ENCODE measurements at regions not wholly inside any gene's neighbourhood (a gene's known extent, or its start where the extent isn't known, plus 50 kb on each side); places are given as distances from the start of the nearest gene placed in this dataset.
A peak's percentile ranks its signal among the peaks of the same experiment; 100 is the strongest.

DNA sequence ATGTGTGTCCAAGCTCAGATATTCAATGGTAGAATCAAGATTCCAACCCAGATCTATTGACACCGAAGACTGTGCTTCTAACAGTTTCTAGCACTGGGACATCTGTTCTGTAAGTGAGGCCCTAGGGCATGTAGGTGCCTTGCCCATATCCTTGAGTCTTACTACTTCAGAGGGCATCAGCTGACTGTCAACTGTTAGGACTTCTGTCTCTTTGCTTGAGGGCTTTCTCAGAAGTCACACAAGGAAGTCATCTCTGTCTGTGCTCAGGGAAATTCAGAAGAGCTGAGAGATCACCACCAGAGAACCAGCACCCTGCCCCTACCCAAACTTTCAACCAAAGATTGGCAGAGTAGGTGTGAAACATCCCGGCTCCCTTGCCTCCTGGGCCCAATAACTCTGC, 403.6 kb upstream of the PROK2 start:
- no peak for TF ChIP-seq CTCF (IDR thresholded peaks at IDR 0.05)

- peak; percentile 9; the same call in 1 of the 2 replicates for TF ChIP-seq CTCF (IDR thresholded peaks at IDR 0.05)
These were observed 402.2 kb upstream of the PROK2 start for GRCh38 chr3:72187131-72187530.

- no peak for TF ChIP-seq CTCF (IDR thresholded peaks at IDR 0.05)
These were observed 401.5 kb upstream of the PROK2 start for GRCh38 chr3:72186400-72186855.

DNA sequence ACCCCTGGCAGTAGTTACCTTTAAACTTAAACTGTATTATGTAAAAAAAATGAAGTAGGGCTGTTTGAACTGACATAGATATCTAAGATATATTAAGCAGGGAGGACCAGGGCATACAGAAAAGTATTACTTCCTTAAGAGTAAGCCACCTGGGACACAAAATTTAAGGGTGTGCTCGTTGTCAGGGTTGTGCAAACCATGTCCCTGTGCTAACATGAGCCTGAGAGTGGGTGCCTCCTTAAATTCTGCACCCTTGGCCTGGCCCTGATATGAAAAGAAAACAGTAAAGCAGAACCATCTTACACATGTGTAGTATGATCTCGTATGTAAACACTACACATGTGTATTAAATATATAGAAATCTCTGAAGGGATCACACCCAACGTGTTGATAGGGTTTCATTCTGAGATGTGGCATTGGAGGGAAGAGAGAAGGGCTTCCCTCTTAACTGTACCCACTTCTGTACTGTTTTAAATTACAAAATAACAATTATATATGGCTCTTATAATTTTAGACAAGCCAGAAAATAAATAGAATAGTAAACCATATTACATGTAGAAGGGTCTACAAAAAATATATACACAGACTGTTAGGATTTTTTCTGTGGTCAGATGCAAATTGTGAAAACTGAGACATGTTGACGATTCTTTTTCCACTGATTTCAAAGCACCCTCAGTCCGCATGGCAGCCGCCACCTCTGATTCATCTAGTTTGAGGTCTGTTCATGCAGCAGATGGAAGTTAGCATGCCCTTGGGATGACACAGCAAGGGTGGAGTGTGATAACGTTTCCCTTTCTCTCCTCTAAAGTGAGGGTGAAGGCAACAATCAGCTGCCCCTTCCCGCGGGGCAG, 400.8 kb upstream of the PROK2 start:
- no peak for TF ChIP-seq CTCF (IDR thresholded peaks at IDR 0.05)

- TF ChIP-seq CTCF (IDR thresholded peaks at IDR 0.05), result no peak
These were observed 398.5 kb upstream of the PROK2 start for GRCh38 chr3:72183489-72183888.

DNA sequence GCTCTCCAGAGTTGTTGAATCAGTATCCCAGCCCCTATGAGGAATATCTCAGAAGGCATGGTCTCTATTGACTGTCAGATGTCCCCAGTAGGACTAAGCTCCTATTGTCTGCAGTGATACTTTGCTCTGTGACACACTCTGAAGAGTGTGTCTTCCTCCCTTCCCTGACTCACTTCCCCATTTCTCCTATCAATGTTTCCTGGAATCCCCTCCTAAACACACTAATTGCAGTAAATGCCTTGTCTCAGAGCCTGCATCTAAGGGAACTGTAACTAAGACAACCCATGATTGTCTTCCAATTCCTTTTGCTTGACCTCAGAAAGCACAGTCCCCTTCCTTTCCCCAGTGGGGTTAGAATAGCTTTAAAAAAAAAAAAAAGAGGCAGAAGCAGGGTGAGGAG, 397.3 kb upstream of the PROK2 start:
- no peak for TF ChIP-seq CTCF (IDR thresholded peaks at IDR 0.05)

DNA sequence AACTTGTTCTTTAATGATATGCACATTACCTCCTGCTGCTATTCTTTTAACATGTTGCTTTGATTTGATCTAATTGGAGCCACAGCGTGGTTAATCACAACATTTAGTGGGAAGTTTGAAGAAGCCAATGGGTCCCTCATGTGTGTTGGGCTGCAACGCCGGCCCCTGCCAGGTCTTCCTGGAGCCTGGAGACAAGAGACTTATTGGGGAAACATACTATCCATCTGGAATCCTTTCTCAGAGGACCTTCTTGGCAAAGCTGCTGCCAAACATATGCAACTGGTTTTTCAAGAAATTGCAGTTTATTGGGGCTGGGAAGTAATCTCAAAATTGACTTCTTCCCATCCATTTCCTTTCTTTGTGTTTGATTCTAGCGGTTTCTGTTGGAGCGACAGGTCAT, 396.3 kb upstream of the PROK2 start:
- no peak for TF ChIP-seq CTCF (IDR thresholded peaks at IDR 0.05)
